Activated naive CD4-positive, alpha-beta T cell treated with anti-CD3 and anti-CD28 coated beads for 36 hours (primary cell): ENCODE measurements at regions not wholly inside any gene's neighbourhood (a gene's known extent, or its start where the extent isn't known, plus 50 kb on each side); places are given as distances from the start of the nearest gene placed in this dataset.
"Not testable (repeated sequence)": the region's sequence is repeated elsewhere in the genome, so short reads cannot be mapped to it uniquely, and the experiment has no call there.

Experiments
- CTCF ChIA-PET: fragments of 350-600 bp; sonication (Branson Sonifier 250); formaldehyde crosslinking; loops from one replicate; lab custom pipeline; 2021; ENCODE audit warnings: antibody characterized with exemption; lab: Charles Lee
- DNase-seq: peaks from one replicate; pipeline ENCODE4 v3.0.0-alpha.2; 2020
- H3K27ac Mint-ChIP-seq: one replicate; pipeline ENCODE4 v1.8.0; 2021; ENCODE audit warnings: mild to moderate bottlenecking, mixed read lengths
- H3K27me3 Mint-ChIP-seq: one replicate; pipeline ENCODE4 v1.8.0; 2021; ENCODE audit warnings: low read depth, mixed read lengths
- H3K36me3 Mint-ChIP-seq: one replicate; pipeline ENCODE4 v1.8.0; 2021; ENCODE audit warnings: low read depth, mixed read lengths
- H3K4me1 Mint-ChIP-seq: one replicate; pipeline ENCODE4 v1.8.0; 2021; ENCODE audit warnings: low read depth, mixed read lengths
- H3K4me3 Mint-ChIP-seq: one replicate; pipeline ENCODE4 v1.8.0; 2021; ENCODE audit warnings: mild to moderate bottlenecking, moderate library complexity, mixed read lengths
- H3K9me3 Mint-ChIP-seq: one replicate; pipeline ENCODE4 v1.8.0; 2021; ENCODE audit warnings: mixed read lengths
- intact Hi-C: fragments of 100-400 bp; cut with micrococcal nuclease; formaldehyde crosslinking; loops from one replicate; pipeline ENCODE4 v1.15.1; 2023

DNA sequence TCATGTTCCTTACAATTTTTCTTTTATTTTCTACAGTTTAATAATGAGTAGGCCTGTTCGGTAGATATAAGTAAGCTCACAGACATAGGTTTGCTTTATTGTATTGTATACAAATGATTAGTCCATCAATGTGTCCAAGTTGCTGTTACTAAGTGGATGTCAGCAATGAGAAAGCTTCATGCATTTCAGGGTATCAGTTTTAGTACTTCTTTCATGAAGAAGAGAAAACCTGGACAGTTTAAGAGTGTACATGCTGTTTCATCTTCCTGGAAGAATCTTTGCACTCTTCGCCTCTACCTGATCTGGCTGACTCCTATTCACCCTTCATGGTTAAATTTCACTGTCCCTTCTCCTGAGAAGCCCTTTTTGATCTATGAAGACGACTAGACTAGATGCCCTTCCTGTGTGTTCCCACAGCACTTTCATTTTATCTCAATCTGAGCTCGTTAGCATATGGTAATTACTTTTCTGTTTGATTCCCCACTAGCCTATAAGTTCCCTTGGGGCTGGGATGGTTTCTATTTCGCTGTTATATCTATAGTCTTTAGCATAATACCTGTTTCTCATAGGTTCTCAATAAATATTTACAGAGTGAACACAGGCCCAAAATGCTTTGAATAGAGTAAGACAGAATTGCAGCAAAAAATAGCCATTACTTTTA, 70.7 kb downstream of the CETN3 start:
- H3K27me3 Mint-ChIP-seq, result peaks cover 13% of the 10 kb centered on the region
- no peak overlapping the region for H3K4me3 Mint-ChIP-seq
- H3K27ac Mint-ChIP-seq, result no peak overlapping the region
- DNase-seq, result no peak
- H3K4me1 Mint-ChIP-seq, result no peaks in the 10 kb centered on the region
- intact Hi-C loops, result no loop called here
- H3K9me3 Mint-ChIP-seq, result no peaks in the 10 kb centered on the region
- CTCF ChIA-PET, result no interaction called here
- H3K36me3 Mint-ChIP-seq, result no peaks in the 10 kb centered on the region

DNA sequence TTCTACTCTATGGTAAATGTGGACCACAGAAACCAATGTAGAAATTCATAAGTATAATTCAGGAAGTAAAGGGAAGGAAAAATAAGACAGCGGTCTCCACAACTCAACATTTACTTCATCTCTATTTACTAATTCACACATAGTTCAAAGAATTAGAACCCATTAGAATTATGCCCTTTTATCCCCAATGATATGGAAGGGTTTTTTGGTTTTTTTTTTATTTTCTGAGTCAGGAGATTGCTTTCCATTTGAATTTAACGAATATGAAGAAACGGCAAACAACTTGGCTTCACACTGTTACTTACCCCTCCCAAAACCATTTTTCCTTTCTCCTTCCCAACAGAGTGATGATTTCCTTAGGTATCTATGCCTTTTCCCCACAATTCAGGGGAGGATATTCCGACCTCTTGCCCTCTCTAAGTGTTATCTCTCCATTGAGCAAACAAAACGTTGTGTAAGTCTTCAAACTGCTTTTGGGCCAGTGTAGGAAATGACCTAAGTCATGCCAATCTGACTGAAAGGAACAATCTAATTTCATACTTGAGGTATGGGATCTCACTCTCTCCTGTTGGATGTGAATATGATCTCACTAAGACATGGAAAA, 72.0 kb downstream of the CETN3 start:
- intact Hi-C loops, result no loop called here
- no peak for DNase-seq
- Mint-ChIP-seq H3K9me3 (no peaks in the 10 kb centered on the region), H3K36me3 (no peaks in the 10 kb centered on the region), H3K4me1 (no peaks in the 10 kb centered on the region), H3K4me3 (no peak overlapping the region), H3K27me3 (peaks cover 10% of the 10 kb centered on the region), H3K27ac (no peak overlapping the region)
- CTCF ChIA-PET, result no interaction called here

DNA sequence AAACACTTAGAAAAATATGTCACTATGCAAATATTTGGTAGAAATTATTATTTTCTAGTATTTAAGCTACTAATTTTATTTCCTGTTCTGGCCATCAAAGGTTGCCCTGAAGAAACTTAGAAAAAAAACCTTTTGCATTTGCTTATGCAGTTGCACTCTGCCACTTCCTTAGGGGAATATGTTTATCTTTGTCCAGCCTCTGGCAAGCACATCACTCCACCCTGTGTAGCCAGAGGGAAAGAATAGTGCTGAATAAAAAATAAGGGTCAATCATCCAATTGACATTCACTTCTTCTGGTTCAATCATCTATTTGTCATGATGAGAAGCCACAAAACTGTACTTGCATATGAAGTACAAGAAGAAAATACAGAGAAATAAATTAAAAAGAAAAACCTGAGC, 72.8 kb downstream of the CETN3 start:
- intact Hi-C loops, result no loop called here

DNA sequence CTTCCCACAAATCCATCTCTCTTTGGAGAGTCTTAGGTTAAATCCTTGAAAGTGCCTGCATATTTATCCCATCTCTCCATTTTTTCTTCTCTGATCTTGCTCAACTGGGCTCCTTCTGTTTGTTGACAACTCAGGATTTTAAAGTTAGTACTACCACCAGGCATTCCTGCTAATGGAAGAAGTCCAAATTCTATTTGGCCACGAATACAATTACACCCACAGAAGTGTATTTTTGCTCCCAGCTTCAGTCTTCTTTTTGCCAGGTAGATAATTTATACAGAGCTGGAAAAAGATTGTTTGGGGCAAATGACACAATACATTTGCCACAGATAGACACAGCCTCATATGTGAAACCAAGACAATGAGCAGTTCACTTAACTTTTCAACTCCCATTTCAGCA, 74.8 kb downstream of the CETN3 start:
- intact Hi-C loops, result no loop called here
- CTCF ChIA-PET, result no interaction called here
- Mint-ChIP-seq H3K27me3 (peaks cover 14% of the 10 kb centered on the region), H3K4me1 (no peaks in the 10 kb centered on the region), H3K27ac (no peak overlapping the region), H3K4me3 (no peak overlapping the region), H3K9me3 (no peaks in the 10 kb centered on the region), H3K36me3 (no peaks in the 10 kb centered on the region)
- no peak for DNase-seq

More for the DNA sequence above, 72.8 kb downstream of the CETN3 start:
- no peak overlapping the region for H3K27ac Mint-ChIP-seq
- CTCF ChIA-PET, result no interaction called here
- no peak for DNase-seq
- no peaks in the 10 kb centered on the region for H3K36me3 Mint-ChIP-seq
- peaks cover 10% of the 10 kb centered on the region for H3K27me3 Mint-ChIP-seq
- H3K9me3 Mint-ChIP-seq, result no peaks in the 10 kb centered on the region
- H3K4me1 Mint-ChIP-seq, result no peaks in the 10 kb centered on the region
- no peak overlapping the region for H3K4me3 Mint-ChIP-seq

DNA sequence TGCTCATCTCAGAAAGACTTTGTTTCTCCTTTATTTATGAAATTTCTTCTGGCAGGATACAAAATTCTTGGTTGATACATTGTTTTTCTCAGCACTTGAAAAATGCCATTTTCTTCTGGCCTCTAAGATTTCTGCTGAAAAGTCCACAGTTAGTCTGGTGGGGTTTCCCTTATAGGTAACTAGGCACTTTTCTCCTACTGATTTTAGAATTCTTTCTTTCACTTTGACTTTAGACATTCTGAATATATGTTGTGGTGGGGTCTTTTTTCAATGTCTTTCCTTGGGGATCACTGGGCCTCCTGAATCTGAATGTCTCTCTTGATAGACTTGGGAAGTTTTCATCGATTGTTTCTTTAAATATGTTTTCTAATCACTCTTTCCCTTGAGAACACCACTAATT, 79.6 kb downstream of the CETN3 start:
- Mint-ChIP-seq H3K27me3 (peaks cover 19% of the 10 kb centered on the region), H3K27ac (no peak overlapping the region), H3K4me3 (no peak overlapping the region), H3K36me3 (no peaks in the 10 kb centered on the region), H3K9me3 (no peaks in the 10 kb centered on the region), H3K4me1 (no peaks in the 10 kb centered on the region)
- DNase-seq, result no peak
- intact Hi-C loops, result no loop called here
- CTCF ChIA-PET, result no interaction called here

DNA sequence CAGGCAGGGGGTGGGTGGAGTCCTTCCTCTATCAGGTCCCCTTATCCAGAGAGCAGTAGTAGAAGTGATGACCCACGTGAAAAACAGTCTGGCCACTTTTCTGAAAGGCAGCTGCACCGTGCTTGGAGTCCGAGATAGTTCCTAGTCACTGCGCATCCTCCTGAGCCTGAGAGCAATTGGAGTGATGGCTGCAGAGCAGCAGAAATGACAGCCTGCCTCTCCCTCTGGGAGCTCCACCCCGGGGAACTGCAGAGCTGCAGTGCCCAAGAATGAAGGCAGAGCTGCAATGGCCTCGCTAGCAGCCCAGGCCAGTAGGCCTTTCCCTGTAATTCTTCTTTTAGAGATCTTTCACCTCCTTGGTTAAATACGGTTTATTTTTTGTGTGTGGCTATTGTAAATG, 82.6 kb downstream of the CETN3 start:
- CTCF ChIA-PET, result no interaction called here

DNA sequence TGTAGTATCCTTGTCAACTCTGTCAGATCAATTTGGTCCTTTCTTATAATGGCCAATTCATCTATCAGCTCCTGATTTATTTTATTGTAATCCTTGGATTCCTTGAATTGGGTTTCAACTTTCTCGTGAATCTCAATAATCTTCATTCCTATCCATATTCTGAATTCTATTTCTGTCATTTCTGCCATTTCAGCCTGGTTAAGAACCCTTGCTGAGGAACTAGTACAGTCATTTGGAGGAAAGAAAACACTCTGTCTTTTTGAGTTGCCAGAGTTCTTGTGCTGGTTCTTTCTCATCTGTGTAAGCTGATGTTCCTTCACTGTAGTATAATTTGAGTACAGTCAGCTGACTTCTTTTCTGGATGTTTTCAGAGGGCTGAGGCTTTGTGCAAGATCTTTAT, 84.5 kb downstream of the CETN3 start:
- DNase-seq, result no peak
- peaks cover 21% of the 10 kb centered on the region for H3K27me3 Mint-ChIP-seq
- H3K4me3 Mint-ChIP-seq, result no peak overlapping the region
- H3K4me1 Mint-ChIP-seq, result no peaks in the 10 kb centered on the region
- no peaks in the 10 kb centered on the region for H3K36me3 Mint-ChIP-seq
- intact Hi-C loops, result no loop called here
- CTCF ChIA-PET, result no interaction called here
- no peak overlapping the region for H3K27ac Mint-ChIP-seq
- H3K9me3 Mint-ChIP-seq, result no peaks in the 10 kb centered on the region

More for the DNA sequence above, 82.6 kb downstream of the CETN3 start:
- intact Hi-C loops, result no loop called here
- DNase-seq, result no peak
- no peaks in the 10 kb centered on the region for H3K36me3 Mint-ChIP-seq
- H3K4me3 Mint-ChIP-seq, result no peak overlapping the region
- peaks cover 22% of the 10 kb centered on the region for H3K27me3 Mint-ChIP-seq
- H3K27ac Mint-ChIP-seq, result no peak overlapping the region
- no peaks in the 10 kb centered on the region for H3K9me3 Mint-ChIP-seq
- no peaks in the 10 kb centered on the region for H3K4me1 Mint-ChIP-seq

DNA sequence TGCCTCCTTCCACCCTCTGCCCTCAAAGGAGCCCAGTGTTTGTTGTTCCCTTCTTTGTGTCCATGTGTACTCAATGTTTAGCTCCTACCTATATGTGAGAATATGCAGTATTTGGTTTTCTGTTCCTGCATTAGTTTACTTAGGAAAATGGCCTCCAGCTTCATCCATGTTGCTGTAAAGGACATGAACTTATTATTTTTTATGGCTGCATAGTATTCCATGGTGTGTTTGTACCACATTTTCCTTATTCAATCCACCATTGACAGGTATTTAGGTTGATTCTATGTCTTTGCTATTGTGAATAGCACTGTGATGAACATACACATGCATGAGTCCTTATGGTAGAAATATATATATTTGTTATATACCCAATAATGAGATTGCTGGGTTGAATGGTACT, 89.2 kb downstream of the CETN3 start:
- H3K27me3 Mint-ChIP-seq, result peaks cover 20% of the 10 kb centered on the region
- DNase-seq, H3K4me3 Mint-ChIP-seq, intact Hi-C loops, H3K4me1 Mint-ChIP-seq, H3K9me3 Mint-ChIP-seq, H3K36me3 Mint-ChIP-seq, H3K27ac Mint-ChIP-seq: not testable (repeated sequence)
- CTCF ChIA-PET, result interaction anchor here (1.1 kb wide), 1 partner anchor 55 kb away, joined by 4 read pairs; no protein-coding TSS in a partner anchor

DNA sequence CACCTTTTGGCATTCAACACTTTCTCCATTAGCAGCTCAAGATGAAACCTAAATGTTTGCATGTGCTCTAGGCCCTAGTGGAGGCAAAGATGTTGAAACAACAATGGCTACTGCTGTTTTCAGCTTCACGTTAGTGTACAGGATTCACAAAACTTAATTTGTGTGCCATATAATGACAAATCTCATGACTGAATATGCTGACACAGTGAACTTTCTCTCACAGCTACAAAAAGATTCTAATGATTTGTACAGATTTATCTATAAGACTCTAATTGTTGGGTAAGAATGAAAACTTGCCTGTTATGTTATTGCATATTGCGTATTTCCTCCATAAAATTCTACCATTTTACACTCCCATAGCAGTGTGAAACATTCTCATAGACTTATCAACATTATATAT, 97.5 kb downstream of the CETN3 start:
- CTCF ChIA-PET, result no interaction called here
- Mint-ChIP-seq H3K4me3 (no peak overlapping the region), H3K27ac (no peak overlapping the region), H3K4me1 (no peaks in the 10 kb centered on the region), H3K36me3 (no peaks in the 10 kb centered on the region), H3K9me3 (no peaks in the 10 kb centered on the region), H3K27me3 (no peaks in the 10 kb centered on the region)
- intact Hi-C loops, result no loop called here
- no peak for DNase-seq

DNA sequence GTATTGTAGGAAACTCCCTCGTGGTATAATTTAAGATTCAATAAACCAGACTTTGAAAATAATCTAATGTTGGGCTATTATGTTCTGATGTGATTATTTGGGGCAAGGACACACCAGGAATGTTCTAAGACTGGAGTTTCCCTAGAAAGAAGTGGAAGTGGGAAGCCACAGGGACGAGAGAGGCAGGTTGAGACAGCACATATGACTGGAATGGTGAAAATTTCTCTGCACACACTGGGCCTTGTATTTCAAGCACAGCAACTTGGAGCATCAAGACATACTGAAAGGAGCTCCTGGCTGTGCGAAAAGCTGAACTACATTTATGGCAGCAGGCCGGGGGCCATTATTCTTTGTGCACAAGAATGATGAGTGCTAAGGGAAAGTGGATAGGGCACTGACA, 98.2 kb downstream of the CETN3 start:
- Mint-ChIP-seq H3K36me3 (no peaks in the 10 kb centered on the region), H3K4me1 (no peaks in the 10 kb centered on the region), H3K4me3 (no peak overlapping the region), H3K9me3 (no peaks in the 10 kb centered on the region), H3K27ac (no peak overlapping the region), H3K27me3 (no peaks in the 10 kb centered on the region)
- CTCF ChIA-PET, result no interaction called here
- no peak for DNase-seq
- intact Hi-C loops, result no loop called here

DNA sequence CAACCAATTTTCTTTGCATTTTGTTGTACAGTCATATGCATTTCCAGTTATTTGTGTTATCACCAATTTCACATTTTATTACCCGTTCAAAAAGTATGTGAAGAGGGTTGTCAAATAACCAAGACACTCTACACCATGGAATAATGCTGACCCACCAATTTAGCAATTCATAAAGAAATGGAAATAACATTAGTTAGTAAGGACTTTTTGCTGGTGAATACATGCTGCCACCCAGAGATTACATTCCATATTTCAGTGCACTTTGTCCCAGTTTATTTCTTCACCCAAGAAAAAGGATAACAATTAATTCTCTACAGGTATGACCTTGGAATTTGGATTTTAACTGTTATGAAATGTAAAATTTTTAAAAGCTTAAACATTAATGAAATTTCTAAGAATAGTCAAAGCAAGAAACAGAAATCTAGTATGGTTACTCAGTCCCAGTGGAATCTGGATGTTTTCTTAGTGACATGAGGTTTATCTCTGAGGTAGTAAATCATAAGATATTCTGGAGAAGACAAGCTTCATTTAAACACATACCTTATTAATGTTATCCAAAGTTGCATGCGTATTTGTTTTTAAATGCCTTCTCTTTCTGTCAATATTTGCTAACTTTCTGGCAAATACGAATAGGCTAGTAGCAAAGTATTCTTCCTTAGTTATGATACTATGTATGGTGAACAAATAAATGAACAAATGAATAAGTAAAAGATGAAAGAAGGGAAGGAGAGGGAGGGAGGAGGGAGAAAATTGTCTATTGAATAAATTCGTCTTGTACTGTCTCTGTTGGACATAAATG, 100.6 kb downstream of the CETN3 start:
- Mint-ChIP-seq H3K36me3 (no peaks in the 10 kb centered on the region), H3K9me3 (no peaks in the 10 kb centered on the region), H3K27ac (no peak overlapping the region), H3K4me1 (no peaks in the 10 kb centered on the region), H3K27me3 (peaks cover 8% of the 10 kb centered on the region), H3K4me3 (no peak overlapping the region)
- CTCF ChIA-PET, result no interaction called here
- intact Hi-C loops, result no loop called here
- no peak for DNase-seq

DNA sequence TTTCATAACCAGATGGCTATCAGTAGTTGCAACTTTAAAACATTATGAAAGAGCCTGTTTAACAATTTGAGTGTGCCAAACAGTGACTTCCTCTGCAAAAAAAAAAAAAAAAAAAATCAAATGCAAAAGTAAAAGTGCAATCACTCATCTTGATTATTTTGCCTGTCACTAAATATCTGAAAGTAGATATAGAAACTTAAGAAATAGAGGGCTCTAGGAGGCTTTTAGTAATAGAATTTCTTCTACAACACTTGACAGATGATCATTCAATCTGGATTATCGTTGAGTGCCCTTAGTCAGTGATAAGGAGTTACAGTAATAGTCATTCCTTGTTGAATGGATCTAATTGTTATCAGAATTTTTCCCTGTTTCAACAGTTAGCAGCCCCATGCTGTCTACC, 101.8 kb downstream of the CETN3 start:
- peaks cover 8% of the 10 kb centered on the region for H3K27me3 Mint-ChIP-seq
- H3K4me3 Mint-ChIP-seq, result no peak overlapping the region
- no peak overlapping the region for H3K27ac Mint-ChIP-seq
- intact Hi-C loops, result no loop called here
- CTCF ChIA-PET, result no interaction called here
- no peaks in the 10 kb centered on the region for H3K9me3 Mint-ChIP-seq
- H3K4me1 Mint-ChIP-seq, result no peaks in the 10 kb centered on the region
- no peaks in the 10 kb centered on the region for H3K36me3 Mint-ChIP-seq
- DNase-seq, result no peak

DNA sequence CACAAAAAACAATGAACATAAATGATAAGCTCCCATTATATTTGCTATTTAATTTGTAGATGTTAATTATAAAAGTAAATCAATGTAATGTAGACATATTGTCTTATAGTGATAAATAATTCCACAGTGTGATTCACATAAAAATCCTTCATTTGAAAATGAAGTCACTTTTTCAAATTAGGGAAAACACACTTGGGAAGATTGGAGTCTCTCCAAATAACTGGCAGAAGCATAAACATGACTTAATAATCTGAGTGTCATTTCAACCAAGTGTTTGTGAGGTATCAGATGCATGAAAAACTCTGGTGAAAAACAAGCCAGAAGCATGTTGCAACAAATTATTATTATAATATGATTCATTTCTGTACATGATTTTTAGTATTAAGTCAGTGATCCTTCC, 102.2 kb downstream of the CETN3 start:
- DNase-seq, result no peak
- H3K36me3 Mint-ChIP-seq, result no peaks in the 10 kb centered on the region
- CTCF ChIA-PET, result no interaction called here
- no peaks in the 10 kb centered on the region for H3K9me3 Mint-ChIP-seq
- intact Hi-C loops, result no loop called here
- H3K4me3 Mint-ChIP-seq, result no peak overlapping the region
- no peak overlapping the region for H3K27ac Mint-ChIP-seq
- H3K27me3 Mint-ChIP-seq, result peaks cover 8% of the 10 kb centered on the region
- no peaks in the 10 kb centered on the region for H3K4me1 Mint-ChIP-seq
